Endothelial cell of umbilical vein (primary cell): ENCODE measurements at regions not wholly inside any gene's neighbourhood (a gene's known extent, or its start where the extent isn't known, plus 50 kb on each side); places are given as distances from the start of the nearest gene placed in this dataset.

ENCODE experiments used
- BruUV-seq: library from RNA; stranded (reverse); fragments of 400-500 nt; replicated peaks from 2 replicates; lab custom pipeline; 2021; lab: Mats Ljungman, UMichigan
- CTCF ChIA-PET: fragments of 300-600, 350-600 bp; sonication (Branson Sonifier 250); formaldehyde crosslinking; loops from one replicate; lab custom pipeline; 2021; ENCODE audit warnings: antibody characterized with exemption, inconsistent platforms; lab: Charles Lee
- POLR2A ChIA-PET: fragments of 300-600, 350-600 bp; sonication (Branson Sonifier 250); formaldehyde crosslinking; loops from one replicate; lab custom pipeline; 2021; ENCODE audit warnings: antibody characterized with exemption, inconsistent platforms; lab: Charles Lee
- DNase-seq: peaks from one replicate; pipeline ENCODE4 v3.0.0-alpha.2; 2011; ENCODE audit warnings: low read depth, low spot score
- FAIRE-seq: peaks from 2 replicates; lab custom pipeline; 2011; peaks lifted over from hg19 to GRCh38; lab: Jason Lieb, UNC
- H2AFZ ChIP-seq: 2 replicates; pipeline ENCODE4 v1.6.0; 2012; ENCODE audit warnings: low read depth, low read length, control low read depth, inconsistent platforms
- H3K27ac ChIP-seq: 2 replicates; pipeline ENCODE4 v1.5.1; 2011; ENCODE audit warnings: low read depth, mild to moderate bottlenecking, control low read depth, low read length, moderate library complexity; ENCODE audit not compliant: insufficient read depth
- H3K27me3 ChIP-seq, 2 experiments: 2 replicates each; pipeline versions ENCODE4 v1.6.0 to v1.6.1; 2011; ENCODE audit warnings: low read length in 2 of 2, mixed read lengths in 1 of 2; ENCODE audit not compliant: control insufficient read depth in 2 of 2, insufficient read depth in 2 of 2
- H3K36me3 ChIP-seq, 2 experiments: 2 replicates in 1 of 2; 3 replicates in 1 of 2; pipeline ENCODE4 v1.5.1; 2011; ENCODE audit warnings: low read length in 2 of 2, mild to moderate bottlenecking in 1 of 2, moderate library complexity in 1 of 2; ENCODE audit not compliant: control insufficient read depth in 2 of 2, insufficient read depth in 2 of 2; ENCODE audit errors: extremely low read depth in 1 of 2
- H3K4me1 ChIP-seq: 3 replicates; pipeline ENCODE4 v1.5.1; 2011; ENCODE audit warnings: mild to moderate bottlenecking, low read length; ENCODE audit not compliant: control insufficient read depth, insufficient read depth; ENCODE audit errors: extremely low read depth
- H3K4me2 ChIP-seq: 2 replicates; pipeline ENCODE4 v1.6.1; 2011; ENCODE audit warnings: low read length, control low read depth, mixed read lengths; ENCODE audit not compliant: insufficient read depth
- H3K4me3 ChIP-seq, 3 experiments: fragments of 200-600 bp in 1 of 3; sonication (generic), shearing (Covaris generic) in 1 of 3; replicated peaks in 1 of 3; 2 replicates each; pipeline ENCODE4 v1.5.1; 2011 to 2016; ENCODE audit warnings: control low read depth in 3 of 3, low read length in 3 of 3, mild to moderate bottlenecking in 2 of 3, inconsistent platforms in 1 of 3, low read depth in 1 of 3, moderate library complexity in 1 of 3; ENCODE audit not compliant: insufficient read depth in 1 of 3
- H3K79me2 ChIP-seq: 2 replicates; pipeline ENCODE4 v1.6.0; 2012; ENCODE audit warnings: low read length, inconsistent platforms; ENCODE audit not compliant: control insufficient read depth, insufficient read depth
- H3K9ac ChIP-seq: replicated peaks from 2 replicates; pipeline ENCODE3; 2011; ENCODE audit warnings: low read length, control low read depth; ENCODE audit not compliant: insufficient read depth; ENCODE audit errors: extremely low read depth
- H3K9me1 ChIP-seq: replicated peaks from 3 replicates; pipeline ENCODE4 v1.6.0; 2011; ENCODE audit warnings: mild to moderate bottlenecking, low read length; ENCODE audit not compliant: control insufficient read depth, insufficient read depth; ENCODE audit errors: extremely low read depth
- H3K9me3 ChIP-seq: replicated peaks from 2 replicates; pipeline ENCODE4 v1.5.1; 2012; ENCODE audit warnings: low read length, inconsistent platforms; ENCODE audit not compliant: control insufficient read depth, insufficient read depth
- H4K20me1 ChIP-seq: replicated peaks from 2 replicates; pipeline ENCODE3; 2011; ENCODE audit warnings: mild to moderate bottlenecking, low read length; ENCODE audit not compliant: control insufficient read depth, insufficient read depth; ENCODE audit errors: extremely low read depth
- CTCF ChIP-seq, 2 donors: IDR thresholded peaks; 1 replicate in 1 of 2; 2 replicates in 1 of 2; pipeline ENCODE4 v1.5.1; 2011; ENCODE audit warnings: low read length in 2 of 2, mild to moderate bottlenecking in 2 of 2, moderate library complexity in 2 of 2, control low read depth in 1 of 2, inconsistent platforms in 1 of 2, low read depth in 1 of 2; ENCODE audit not compliant: insufficient read depth in 1 of 2; ENCODE audit errors: extremely low read depth in 1 of 2
- EZH2 ChIP-seq: IDR thresholded peaks from 2 replicates; pipeline ENCODE4 v1.6.1; 2012; ENCODE audit warnings: borderline replicate concordance, low read depth, mild to moderate bottlenecking, moderate library complexity, low read length, inconsistent platforms; ENCODE audit not compliant: severe bottlenecking
- FOS ChIP-seq: IDR thresholded peaks from 2 replicates; pipeline ENCODE4 v1.6.1; 2011; ENCODE audit warnings: mild to moderate bottlenecking, low read length, moderate library complexity, borderline replicate concordance; ENCODE audit not compliant: insufficient read depth
- JUN ChIP-seq: IDR thresholded peaks from 2 replicates; pipeline ENCODE4 v1.6.1; 2011; ENCODE audit warnings: borderline replicate concordance, low read depth; ENCODE audit not compliant: insufficient read length, insufficient read depth
- MYC ChIP-seq: IDR thresholded peaks from one replicate; pipeline ENCODE4 v1.6.1; 2011; ENCODE audit warnings: mild to moderate bottlenecking, low read depth, low read length
- POLR2A ChIP-seq: IDR thresholded peaks from 2 replicates; pipeline ENCODE4 v1.6.1; 2012; ENCODE audit warnings: low read depth, mild to moderate bottlenecking, control low read depth, low read length
- POLR2AphosphoS5 ChIP-seq: IDR thresholded peaks from 2 replicates; pipeline ENCODE4 v1.6.1; 2012; ENCODE audit warnings: low read depth, mild to moderate bottlenecking, control low read depth, low read length, moderate library complexity; ENCODE audit not compliant: insufficient read depth
- dilution Hi-C: fragments of 300-500 bp; cut with MboI; formaldehyde crosslinking; loops from one replicate; pipeline ENCODE4 v1.15.0; 2019; ENCODE audit warnings: low sequenced_read_pairs; ENCODE audit not compliant: extremely low pct_ligation_motif_present
- intact Hi-C: fragments of 100-400 bp; cut with micrococcal nuclease; formaldehyde crosslinking; loops from one replicate; pipeline ENCODE4 v1.10.0; 2022

DNA sequence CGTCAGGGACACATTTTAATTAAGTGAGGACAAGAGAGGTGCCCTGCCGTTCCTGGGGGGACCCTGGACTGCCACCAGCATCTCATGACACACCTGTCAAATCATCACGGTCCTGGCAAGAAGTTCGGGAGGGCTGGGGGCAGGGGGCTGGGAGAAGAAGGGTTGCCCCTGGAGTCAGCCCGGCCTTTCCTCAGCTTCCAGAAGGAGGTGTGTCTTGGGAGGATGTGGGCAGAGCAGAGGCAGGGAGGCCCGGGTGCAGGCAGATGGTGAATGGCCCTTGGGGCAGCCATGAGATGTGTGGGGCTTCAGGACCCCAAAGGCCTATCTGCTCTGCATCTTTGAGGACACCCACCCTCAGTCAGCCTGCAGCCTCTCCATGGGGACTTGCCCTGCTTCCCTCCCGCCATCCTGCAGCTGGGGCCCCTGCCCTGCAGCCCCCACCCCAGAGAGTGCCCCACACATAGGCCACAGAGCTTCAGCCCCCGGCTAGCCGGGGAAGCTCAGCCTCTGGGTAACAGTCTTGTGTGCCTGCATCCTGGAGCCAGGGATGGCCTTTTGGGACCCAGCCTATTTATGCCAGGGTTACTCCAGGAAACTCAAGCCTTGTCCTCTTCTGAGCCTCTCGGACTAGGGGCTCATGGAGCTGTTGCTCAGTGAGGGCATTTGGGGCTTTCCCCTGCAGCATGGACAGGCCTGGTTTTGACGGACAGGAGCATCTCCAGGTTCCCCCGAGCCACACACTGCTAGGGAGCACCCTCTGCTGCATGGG lies 178.5 kb downstream of the KIF26A start:
- no TSS peak for BruUV-seq
- Histone ChIP-seq H3K9ac (no peak overlapping the region), H3K9me1 (no peaks in the 10 kb centered on the region), H3K4me2 (no peak overlapping the region), H4K20me1 (no peaks in the 10 kb centered on the region), H3K27ac (no peak overlapping the region), H2AFZ (no peak overlapping the region), H3K79me2 (no peaks in the 10 kb centered on the region), H3K4me3 (no peak overlapping the region), H3K9me3 (no peaks in the 10 kb centered on the region), H3K27me3 (no peaks in the 10 kb centered on the region), H3K4me1 (no peaks in the 10 kb centered on the region), H3K36me3 (no peaks in the 10 kb centered on the region)
- no peak for FAIRE-seq
- POLR2A ChIA-PET = no interaction called here
- intact Hi-C loops (no loop called here), dilution Hi-C loops (no loop called here)
- CTCF ChIA-PET = no interaction called here
- no peak for TF ChIP-seq POLR2AphosphoS5
- TF ChIP-seq FOS = no peak
- TF ChIP-seq MYC = no peak
- TF ChIP-seq EZH2 = no peak
- TF ChIP-seq CTCF (IDR thresholded peaks at IDR 0.05; ENCODE audit: extremely low read depth in 1 of 2, insufficient read depth in 1 of 2, low read depth in 1 of 2, low read length in 2 of 2) = no peak
- no peak for TF ChIP-seq JUN
- no peak for DNase-seq

DNA sequence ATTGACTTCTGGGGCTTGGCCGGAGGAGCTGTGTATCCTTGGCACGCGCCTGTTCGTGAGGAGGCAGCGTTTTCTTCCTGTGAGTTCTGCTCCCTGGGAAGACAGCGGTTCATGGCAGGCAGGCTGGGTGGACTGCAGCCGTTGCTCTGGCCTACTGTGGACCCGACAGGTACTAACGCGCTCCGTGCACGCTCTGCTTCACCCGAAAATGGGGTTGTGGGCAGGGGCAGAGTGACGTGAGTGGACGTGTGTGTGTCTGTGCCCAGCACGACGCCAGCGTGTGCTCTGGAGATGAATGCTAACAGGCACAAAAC lies 179.1 kb downstream of the KIF26A start:
- H3K4me2 ChIP-seq = no peak overlapping the region
- dilution Hi-C loops = no loop called here
- no peaks in the 10 kb centered on the region for H3K9me1 ChIP-seq
- no peaks in the 10 kb centered on the region for H3K79me2 ChIP-seq
- TF ChIP-seq POLR2AphosphoS5 (no peak), EZH2 (no peak), JUN (no peak), POLR2A (no peak)
- H3K9ac ChIP-seq = no peak overlapping the region
- DNase-seq (no peak), FAIRE-seq (no peak)
- no peaks in the 10 kb centered on the region for H4K20me1 ChIP-seq
- no peaks in the 10 kb centered on the region for H3K36me3 ChIP-seq
- no peak overlapping the region for H3K4me3 ChIP-seq
- no peak overlapping the region for H3K27ac ChIP-seq
- CTCF ChIA-PET = no interaction called here
- H2AFZ ChIP-seq = no peak overlapping the region
- H3K4me1 ChIP-seq = no peaks in the 10 kb centered on the region
- intact Hi-C loops = no loop called here
- POLR2A ChIA-PET = no interaction called here
- H3K9me3 ChIP-seq = no peaks in the 10 kb centered on the region
- no peaks in the 10 kb centered on the region for H3K27me3 ChIP-seq
- BruUV-seq = no TSS peak
